HG03095 (cell line): ENCODE measurements at regions not wholly inside any gene's neighbourhood (a gene's known extent, or its start where the extent isn't known, plus 50 kb on each side); places are given as distances from the start of the nearest gene placed in this dataset.

ENCODE experiments used
- ATAC-seq: cut with Tn5 transposase; IDR thresholded peaks from one replicate; pipeline ENCODE4 v1.9.1; 2021; ENCODE audit warnings: moderate library complexity; ENCODE audit not compliant: unreplicated experiment

DNA sequence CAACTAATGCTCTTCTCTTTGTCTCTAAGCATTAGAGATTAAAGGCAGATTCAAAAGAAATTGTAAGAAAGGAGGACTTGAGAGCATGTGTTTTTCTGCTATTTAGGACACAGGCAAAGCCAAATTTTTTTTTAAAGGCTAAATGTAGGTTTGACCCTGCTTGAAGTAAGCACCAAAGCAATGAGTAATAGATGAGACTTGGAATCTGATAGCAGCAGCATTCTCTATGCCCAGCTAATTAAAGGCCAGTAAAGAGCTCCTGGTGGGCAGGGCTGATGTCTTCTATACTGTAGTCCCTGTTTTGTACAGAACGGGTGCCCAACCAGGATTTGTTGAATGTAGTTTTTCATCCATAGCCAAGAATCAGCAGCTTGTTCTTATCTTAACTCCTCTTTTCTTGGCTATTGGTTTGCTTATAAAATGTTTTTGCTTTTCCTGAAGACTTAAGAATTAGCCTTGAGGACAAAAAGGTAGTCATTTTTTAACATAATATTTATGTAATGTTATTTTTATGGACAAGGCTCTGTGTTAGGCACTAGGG is 179.6 kb downstream of the LMO4 start:
- no peak for ATAC-seq

DNA sequence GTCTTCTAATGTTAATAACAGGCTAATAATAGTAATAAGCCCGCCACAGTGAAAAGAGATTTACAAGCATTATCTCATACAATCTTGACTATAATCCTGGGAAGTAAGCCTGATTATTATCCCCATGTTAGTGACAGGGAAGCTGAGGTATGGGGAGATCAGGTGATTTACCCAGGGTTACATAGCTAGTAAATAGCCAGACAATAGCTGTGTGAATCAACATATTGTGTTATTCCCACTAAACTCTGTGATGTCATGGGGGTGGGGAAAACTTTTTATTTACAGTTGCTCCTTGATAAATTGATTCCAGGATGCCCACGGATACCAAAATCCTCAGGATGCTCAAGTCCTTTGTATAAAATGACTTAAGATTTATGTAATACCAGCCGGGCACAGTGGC is 181.9 kb downstream of the LMO4 start:
- ATAC-seq = no peak

DNA sequence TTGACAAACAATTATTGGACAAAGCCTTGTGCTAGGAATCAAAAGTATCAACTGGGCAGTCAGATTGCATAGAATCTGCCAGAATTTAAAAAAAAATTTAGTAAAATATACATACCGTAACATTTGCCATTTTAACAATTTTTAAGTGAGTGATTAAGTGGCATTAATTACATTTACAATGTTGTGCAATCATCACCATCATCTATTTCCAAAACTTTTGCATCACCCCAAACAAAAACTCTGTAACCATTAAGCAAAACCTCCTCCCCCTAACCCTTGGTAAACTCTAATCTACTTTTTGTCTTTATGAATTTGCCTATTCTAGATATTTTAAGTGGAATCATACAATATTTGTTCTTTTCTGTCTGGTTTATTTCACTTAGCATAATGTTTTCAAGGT is 182.8 kb downstream of the LMO4 start:
- no peak for ATAC-seq

DNA sequence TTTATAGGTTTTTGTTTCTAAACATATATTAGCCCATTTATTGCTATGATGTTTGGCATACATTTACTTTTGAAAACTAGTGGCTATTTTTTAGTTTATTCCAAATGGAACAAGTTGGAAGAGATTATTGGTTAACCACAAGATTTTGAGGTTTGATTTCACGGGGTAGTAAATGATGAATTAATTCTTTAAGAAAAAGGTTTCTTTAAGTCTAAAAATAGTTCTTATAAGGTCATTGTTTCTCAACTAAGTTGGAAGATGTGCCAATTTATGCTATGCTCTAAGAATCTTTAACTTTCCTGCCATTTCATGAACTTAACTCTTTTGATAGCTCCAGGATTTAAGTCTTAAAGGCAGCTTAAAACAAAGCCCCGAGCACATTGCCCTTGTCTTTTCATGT is 183.8 kb downstream of the LMO4 start:
- ATAC-seq = no peak

DNA sequence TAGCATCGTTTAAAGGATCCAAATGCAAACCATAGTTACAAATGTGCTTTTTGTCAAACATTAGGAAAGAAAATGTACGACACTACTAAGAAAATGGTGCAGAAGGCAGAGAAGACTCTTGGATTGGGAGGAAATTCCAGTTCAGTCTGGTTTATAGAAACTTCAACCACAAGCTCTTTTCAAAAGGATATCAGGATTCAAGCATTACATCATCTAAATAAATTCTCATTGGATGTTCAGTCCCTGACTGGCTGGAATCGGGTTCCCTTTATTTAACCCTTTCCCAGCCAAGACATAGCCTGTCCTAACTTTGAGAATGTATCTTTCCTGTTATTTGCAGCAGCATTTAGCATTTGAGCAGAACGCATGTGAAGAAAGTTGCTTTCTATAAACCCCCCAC is 184.6 kb downstream of the LMO4 start:
- ATAC-seq = no peak

DNA sequence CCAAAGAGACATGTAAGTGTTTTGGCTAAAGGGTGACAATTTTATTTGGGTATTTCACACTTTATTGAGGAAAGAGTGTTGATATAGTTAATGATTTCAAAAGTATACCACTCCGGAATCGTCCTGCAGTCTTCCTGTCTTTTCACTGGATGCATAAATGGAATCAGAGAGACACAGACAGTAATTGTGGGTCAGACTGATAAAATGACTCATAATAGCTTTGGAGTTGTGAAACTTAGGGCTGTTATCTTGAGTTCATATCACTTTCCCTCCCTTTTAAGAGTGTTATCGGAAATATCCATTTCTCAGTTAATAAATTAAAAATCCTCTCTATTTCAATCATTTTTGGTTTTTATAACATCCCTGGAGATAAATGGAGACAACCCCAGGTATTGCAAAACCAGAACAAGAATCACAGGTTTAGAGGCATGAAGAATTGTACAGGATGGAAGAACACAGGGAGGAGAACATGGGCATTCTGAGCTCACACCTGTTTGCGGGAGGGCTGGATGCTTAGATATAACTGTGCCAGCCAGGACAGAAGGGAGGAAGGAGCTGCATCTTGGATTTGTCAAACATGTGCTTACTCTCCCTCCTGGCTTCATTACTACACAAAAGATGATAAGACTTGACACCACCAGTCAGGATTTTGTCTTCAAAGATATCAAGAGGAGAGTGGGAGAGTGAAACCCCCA is 185.4 kb downstream of the LMO4 start:
- ATAC-seq = no peak

DNA sequence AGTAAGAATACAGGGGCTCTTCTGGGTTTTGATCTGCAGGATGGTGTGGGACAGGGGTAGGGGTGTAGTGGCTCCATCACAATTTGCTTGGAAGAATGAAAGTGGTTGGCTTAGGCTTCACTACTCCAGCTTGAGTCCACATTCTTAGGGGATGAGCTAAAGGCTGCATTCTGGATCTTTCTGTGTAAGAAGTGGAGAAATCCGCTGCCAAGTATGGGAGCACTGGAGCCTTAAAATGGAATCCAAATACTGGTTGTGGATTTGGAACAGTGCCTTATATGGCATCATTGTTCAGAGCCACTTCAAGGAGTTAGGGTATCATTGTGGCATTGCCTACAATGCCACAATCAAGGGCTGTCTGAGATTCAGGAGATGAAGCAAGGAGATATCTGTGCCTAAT is 187.1 kb downstream of the LMO4 start:
- no peak for ATAC-seq

DNA sequence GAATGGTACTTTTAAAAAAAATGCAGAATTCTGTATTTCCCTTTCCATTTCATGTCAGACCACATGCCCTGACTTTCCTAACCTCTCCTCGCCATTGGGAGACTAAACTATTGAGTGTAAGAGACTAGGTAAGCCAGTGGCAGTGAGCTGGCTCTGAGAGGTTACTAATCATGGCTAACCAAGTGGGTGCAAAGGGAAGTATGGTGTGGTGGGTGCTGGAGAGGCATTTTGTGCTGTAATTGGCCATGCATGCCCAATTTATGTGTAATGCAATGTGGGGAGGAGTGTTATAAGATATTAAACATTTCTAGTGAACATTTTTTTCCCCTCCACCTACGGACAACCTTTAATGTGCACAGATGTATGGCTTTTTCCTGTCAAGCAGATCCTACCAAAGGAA is 190.1 kb downstream of the LMO4 start:
- no peak for ATAC-seq

DNA sequence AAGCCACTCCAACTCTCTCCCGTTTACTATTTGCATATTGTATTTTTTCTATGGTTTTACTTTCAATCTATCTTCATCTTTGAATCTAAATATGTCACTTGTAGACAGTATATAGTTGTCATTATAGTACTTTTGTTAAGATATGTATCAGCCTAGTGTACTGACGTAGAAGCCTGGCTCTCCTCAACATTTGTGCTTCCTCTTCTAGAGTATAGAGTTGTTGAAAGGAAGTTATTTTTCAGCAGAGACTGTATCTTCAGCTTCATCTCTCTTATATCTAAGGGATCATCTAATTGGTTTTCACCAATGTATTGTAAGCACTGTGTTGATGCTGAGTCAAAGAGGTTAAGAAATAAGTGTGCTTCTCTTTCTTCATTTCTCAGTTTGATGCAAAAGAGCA is 192.8 kb downstream of the LMO4 start:
- ATAC-seq = no peak

DNA sequence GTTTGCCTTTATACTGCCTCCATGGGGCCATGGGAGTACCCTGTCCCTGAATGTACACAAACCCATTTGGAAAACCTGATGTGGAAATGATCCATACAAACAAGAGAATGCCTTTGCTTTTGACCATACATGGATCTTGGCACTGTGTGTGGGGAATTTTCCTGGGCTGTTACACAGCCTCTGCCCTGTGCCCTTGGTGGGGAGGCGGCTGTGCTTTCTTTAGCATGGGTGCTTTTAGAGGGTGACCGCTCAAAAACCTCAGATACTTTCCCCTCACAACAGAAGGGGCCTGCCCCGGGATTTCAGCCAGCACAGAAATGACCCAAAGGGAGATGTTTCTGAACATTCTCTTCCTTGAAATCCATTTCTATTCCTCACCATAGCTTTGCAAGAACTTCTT is 194.8 kb downstream of the LMO4 start:
- no peak for ATAC-seq

DNA sequence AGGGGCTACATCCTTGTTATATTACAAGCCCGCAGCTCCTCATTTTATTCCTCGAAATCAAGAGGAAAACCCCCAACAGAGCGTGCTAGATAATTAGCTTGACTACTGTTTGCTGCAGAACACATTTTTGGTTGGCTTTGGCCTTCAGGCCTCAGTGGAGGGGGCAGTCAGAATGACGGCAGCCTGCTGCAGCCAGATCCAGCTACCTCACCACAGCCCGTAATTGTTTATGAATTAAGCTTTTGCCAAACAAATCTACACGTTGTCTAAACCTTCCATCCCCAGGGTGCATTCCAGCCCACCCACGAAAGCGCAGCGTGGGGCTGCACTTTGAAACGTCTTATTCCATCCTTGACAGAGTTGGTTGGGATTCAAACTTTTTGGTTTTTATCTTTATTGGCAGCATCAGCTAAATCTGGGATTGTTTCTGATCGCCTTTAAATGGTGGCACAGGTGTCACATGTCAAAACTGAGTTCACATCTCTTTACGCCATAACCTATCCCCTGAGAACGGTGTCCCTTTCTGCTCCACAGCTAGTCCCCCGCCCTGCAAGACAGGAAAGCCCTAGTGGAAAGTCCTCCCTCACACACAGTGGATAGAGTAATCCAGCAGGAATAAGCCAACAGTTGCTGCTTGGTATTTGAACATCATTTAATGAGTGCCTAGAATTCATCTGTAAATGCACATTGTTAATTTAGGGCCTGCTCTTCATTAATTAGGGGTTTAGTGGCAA is 195.5 kb downstream of the LMO4 start:
- ATAC-seq = no peak

DNA sequence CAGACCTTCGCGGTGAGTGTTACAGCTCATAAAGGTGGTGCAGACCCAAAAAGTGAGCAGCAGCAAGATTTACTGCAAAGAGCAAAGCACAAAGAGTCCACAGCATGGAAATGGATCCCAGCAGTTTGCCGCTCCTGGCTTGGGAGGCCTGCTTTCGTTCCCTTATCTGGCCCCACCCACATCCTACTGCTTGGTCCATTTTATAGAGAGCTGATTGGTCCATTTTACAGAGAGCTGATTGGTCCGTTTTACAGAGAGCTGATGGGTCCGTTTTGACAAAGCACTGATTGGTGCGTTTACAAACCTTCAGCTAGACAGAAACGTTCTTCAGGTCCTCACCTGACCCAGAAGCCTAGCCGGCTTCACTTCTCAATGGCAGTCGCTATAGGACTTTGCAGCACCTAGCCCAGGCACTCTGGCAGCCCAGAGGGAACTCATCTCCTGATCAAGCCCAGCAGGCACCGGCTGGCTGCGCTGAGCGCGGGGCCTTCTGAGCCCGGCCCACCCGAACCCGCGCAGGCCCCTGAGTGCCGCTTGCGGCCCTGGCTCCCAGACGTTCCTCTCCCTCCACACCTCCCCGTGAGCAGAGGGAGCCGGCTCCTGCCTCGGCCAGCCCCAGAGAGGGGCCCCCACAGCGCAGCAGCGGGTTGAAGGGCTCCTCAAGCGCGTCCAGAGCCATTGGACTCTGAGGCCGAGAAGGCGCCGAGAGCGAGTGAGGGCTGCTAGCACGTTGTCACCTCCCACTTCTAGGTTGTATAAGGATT is 200.3 kb downstream of the LMO4 start:
- no peak for ATAC-seq

DNA sequence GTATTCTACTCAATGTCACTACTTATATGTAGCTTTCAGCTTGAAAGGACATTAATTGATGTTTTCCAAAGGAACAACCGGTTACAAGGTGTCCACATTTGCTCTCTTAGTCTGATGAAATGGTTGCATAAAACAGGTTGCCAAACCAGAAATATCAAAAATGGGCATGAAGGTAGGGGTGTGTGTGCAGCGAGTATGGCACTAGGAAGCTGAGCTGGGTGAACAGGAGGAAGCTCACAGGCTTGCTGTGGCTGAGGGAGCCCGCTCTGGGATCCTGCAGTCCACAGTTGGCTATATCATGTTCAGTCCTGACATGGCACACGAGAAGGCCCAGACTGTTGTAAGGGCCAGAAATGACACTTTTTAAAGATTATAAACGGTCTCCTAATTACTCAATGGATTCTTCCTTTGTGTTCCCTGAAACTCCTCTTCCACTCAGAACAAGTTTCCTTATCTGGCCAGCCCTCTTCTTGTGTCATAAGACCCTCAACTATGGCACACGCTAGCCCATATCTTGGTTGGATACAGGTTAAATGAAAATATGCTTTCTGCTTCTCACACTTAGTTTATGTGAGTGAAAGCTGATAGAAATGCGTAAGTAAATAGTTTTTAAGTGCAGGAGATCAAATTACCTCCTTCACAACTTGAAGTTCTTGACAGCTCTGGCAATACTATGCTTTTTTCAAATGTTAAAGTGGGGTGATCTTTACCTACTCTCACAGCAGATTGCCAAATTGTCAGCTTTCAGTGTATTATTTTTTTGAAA is 201.5 kb downstream of the LMO4 start:
- ATAC-seq = no peak

DNA sequence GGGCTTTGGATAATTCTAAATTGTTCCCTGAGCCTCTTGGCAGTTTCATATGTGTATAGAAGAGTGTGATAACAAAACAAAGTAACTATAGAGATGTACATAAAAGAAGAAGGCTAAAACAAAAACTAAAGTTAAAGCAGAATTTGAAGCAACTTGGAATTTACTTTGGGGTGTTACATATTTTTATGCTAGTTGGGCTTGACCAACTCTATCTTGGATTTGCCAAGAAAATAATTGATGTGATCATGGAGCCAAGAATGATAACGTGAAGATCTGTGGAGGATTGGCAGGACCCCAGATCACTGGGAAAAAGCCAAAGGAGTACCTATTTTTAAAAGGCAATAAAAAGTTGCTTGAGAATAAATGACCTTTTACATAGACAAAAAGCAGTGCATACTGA is 206.9 kb downstream of the LMO4 start:
- no peak for ATAC-seq

DNA sequence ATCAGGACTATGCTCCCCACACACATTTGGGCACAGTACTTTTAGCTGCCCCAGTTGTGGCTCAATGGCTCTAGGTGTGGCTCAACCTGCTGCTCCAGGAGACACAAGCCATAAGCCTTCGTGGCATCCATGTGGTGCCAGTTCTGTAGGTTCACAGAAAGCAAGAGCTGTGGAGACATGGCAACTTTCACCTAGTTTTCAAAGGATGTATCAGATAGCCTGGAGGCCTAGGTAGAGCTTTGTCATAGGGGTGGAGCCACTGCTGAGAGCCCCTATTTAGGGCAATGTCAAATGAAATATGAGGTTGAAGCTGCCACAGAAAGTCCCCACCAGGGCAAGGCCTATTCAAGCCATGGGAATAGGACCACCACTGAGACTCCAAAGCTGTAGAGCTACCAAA is 210.5 kb downstream of the LMO4 start:
- ATAC-seq = no peak

DNA sequence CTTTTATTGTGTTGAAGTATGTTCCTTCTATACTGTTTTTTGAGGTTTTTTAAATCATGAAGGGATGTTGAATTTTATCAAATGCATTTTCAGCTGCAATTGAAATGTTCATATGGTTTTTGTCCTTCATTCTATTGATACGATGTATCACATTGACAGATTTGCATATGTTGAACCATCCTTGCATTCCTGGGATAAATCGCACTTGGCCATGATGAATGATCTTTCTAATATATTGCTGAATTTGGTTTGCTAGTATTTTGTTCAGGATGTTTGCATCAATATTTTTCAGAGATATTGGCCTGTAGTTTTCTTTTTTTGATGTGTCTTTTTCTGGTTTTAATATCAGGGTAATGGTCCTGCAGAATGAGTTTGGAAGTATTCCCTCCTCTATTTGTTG is 214.0 kb downstream of the LMO4 start:
- ATAC-seq = no peak

DNA sequence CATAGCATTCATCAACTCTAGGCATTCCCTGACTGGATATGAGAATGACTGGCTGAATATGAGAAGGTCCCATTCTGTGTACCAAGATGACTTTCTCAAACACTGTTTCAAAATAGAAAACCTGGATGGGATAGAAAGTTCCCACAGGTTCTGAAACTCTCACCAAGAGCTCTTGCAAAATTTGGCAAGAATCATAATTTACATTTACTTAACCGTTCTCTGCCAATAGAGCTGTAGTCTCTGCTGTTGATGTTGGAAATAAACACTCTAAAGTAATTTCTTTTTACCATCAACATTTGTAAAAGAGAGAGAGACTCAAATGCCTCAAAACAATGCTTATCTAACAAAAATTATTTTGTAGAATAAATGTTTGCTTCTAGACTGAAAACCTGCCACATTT is 221.1 kb downstream of the LMO4 start:
- ATAC-seq = no peak

DNA sequence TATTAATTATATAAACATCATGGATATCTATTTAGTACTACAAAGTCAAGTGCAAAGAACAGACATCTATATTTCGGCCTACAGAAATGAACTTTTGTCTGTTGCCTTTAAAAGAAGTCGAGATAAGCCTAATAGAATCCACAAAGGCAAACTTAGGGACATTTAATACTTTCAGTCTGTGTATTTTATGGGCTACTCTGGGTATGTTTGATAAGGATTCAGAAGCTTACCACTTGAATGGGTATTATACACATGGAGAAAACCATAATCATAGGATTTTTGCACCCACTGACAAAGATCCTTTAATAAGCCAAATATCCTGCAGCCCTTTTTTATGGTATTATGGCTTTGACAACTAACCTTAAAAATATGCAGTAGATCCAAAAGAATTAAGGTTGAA is 224.8 kb downstream of the LMO4 start:
- no peak for ATAC-seq

DNA sequence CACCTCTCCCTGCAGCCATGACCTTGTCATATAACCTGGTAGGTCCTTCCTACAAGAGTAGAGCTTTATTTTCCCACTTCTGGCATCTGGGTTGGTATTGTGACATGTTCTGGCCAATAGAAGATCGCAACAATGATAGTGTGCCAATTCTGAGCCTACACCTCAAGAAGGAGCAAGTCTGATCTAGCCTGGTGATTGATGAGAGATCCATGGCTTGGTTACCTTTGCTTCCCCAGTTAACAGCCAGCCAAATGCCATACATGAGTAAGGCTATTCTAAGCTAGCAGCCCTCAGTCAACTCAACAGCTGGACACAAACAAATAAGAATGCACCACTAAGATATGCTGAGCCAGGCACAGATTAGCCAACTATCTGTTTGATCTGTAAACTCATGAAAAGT is 226.7 kb downstream of the LMO4 start:
- ATAC-seq = no peak

DNA sequence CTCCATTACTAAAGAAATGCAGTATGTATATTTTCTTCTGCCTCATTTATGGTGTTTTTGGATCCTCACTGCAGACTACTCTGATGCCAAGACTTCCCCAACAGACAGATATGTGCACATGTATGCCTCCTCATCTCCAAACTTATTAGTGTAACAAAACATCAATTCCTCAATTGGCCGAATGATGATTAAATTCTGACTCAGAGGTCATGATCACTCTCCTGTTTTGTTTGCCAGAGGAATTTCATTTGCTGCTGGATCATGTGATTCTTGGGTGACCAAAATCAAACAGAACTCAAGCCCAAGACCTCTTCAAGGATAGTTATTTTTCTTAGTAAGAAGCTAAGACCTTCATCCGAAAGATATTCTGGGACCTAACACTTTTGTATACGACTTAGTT is 227.6 kb downstream of the LMO4 start:
- ATAC-seq = no peak

DNA sequence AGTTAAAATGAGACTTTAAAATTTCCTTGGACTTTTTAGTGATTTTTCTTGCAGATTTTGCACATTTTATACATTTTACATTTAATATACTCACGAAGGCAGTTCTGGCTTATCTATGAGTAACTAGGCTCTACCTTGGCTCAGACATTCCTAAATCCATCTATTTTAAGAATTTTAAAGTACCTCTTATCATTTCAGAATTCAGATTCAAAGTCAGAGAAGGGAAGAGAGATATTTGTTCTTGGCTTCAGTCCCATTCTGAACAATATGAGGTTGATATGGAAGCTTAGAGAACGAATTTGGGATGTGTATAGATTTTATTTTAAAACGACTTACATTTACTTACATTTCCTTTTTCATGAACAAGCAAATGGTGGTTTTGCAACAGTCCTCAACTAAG is 230.2 kb downstream of the LMO4 start:
- ATAC-seq = no peak
